GM12878 (cell line): ENCODE measurements at regions not wholly inside any gene's neighbourhood (a gene's known extent, or its start where the extent isn't known, plus 50 kb on each side); places are given as distances from the start of the nearest gene placed in this dataset.

Source experiments
- ATAC-seq: fragments of 200-7000 bp; cut with Tn5 transposase; 3 replicates; pipeline ENCODE4 v1.9.1; 2020; ENCODE audit warnings: mild to moderate bottlenecking, moderate library complexity
- BruUV-seq: library from RNA; stranded (reverse); fragments of 400-500 nt; replicated peaks from 2 replicates; lab custom pipeline; 2021; lab: Mats Ljungman, UMichigan
- CTCF ChIA-PET: fragments of 300-600 bp; sonication (Branson Sonifier 250); formaldehyde crosslinking; extraction: SDS; loops from one replicate; lab custom pipeline; 2021; ENCODE audit warnings: inconsistent platforms; lab: Yijun Ruan, JAX
- POLR2A ChIA-PET: fragments of 350-600 bp; formaldehyde crosslinking; extraction: SDS; loops from one replicate; lab custom pipeline; 2021; ENCODE audit warnings: inconsistent platforms; lab: Charles Lee
- RAD21 ChIA-PET: fragments of 300-600 bp; sonication (Branson Sonifier 250); formaldehyde crosslinking; loops from one replicate; lab custom pipeline; 2023; ENCODE audit warnings: antibody characterized with exemption; ENCODE audit not compliant: unreplicated experiment; lab: Charles Lee
- SMC1A ChIA-PET: fragments of 300-600 bp; sonication (Branson Sonifier 250); formaldehyde crosslinking; loops from one replicate; lab custom pipeline; 2023; ENCODE audit not compliant: unreplicated experiment, uncharacterized antibody; lab: Charles Lee
- DNase-seq: peaks from one replicate; pipeline ENCODE4 v3.0.0-alpha.2; 2011; ENCODE audit warnings: low read depth, low spot score
- FAIRE-seq: peaks from 3 replicates; lab custom pipeline; 2011; peaks lifted over from hg19 to GRCh38; lab: Jason Lieb, UNC
- H2AFZ ChIP-seq: 2 replicates; pipeline ENCODE4 v1.6.0; 2011; ENCODE audit warnings: low read depth, low read length, control low read depth; ENCODE audit not compliant: control insufficient read depth
- H3K27ac ChIP-seq: 2 replicates; pipeline ENCODE4 v1.5.1; 2011; ENCODE audit warnings: control low read depth; ENCODE audit not compliant: control insufficient read depth, insufficient read depth
- H3K27me3 ChIP-seq, 2 experiments: replicated peaks in 1 of 2; 2 replicates each; pipeline versions ENCODE4 v1.6.0 to v1.6.1; 2011; ENCODE audit warnings: low read length in 1 of 2; ENCODE audit not compliant: control insufficient read depth in 2 of 2, insufficient read depth in 2 of 2
- H3K36me3 ChIP-seq, 2 experiments: 2 replicates each; pipeline ENCODE4 v1.5.1; 2011; ENCODE audit warnings: low read length in 1 of 2; ENCODE audit not compliant: control insufficient read depth in 2 of 2, insufficient read depth in 2 of 2
- H3K4me1 ChIP-seq: 2 replicates; pipeline ENCODE4 v1.6.1; 2011; ENCODE audit warnings: mild to moderate bottlenecking, low read length, moderate library complexity, mixed read lengths; ENCODE audit not compliant: control insufficient read depth, insufficient read depth
- H3K4me2 ChIP-seq: 2 replicates; pipeline ENCODE4 v1.6.0; 2011; ENCODE audit warnings: control low read depth; ENCODE audit not compliant: control insufficient read depth, insufficient read depth
- H3K4me3 ChIP-seq: fragments of 200-600 bp; sonication (generic); 2 replicates; pipeline ENCODE4 v1.5.1; 2016
- H3K79me2 ChIP-seq: 2 replicates; pipeline ENCODE4 v1.6.0; 2011; ENCODE audit warnings: low read length; ENCODE audit not compliant: control insufficient read depth, insufficient read depth
- H3K9ac ChIP-seq: 2 replicates; pipeline ENCODE4 v1.8.0; 2011; ENCODE audit warnings: low read length, control low read depth, mixed read lengths; ENCODE audit not compliant: control insufficient read depth, insufficient read depth
- H3K9me3 ChIP-seq: replicated peaks from 3 replicates; pipeline ENCODE4 v1.5.1; 2011; ENCODE audit warnings: mild to moderate bottlenecking, low read length; ENCODE audit not compliant: control insufficient read depth, insufficient read depth
- H4K20me1 ChIP-seq: 2 replicates; pipeline ENCODE4 v1.6.0; 2011; ENCODE audit not compliant: control insufficient read depth, insufficient read depth
- BACH1 ChIP-seq: fragments of 450-650 bp; IDR thresholded peaks from 2 replicates; pipeline ENCODE4 v1.6.1; 2017; ENCODE audit warnings: mild to moderate bottlenecking, borderline replicate concordance
- CBX5 ChIP-seq: sonication (generic); IDR thresholded peaks from 2 replicates; pipeline ENCODE4 v1.6.1; 2016; ENCODE audit warnings: low read depth, moderate library complexity, mild to moderate bottlenecking, inconsistent platforms
- FOXM1 ChIP-seq: IDR thresholded peaks from 2 replicates; pipeline ENCODE4 v1.6.1; 2012; ENCODE audit warnings: low read depth, mild to moderate bottlenecking, inconsistent platforms, low read length, moderate library complexity
- HDAC2 ChIP-seq: fragments of 200-600 bp; sonication (generic); IDR thresholded peaks from 2 replicates; pipeline ENCODE4 v1.6.1; 2017
- KLF5 ChIP-seq: fragments of 450-650 bp; IDR thresholded peaks from 2 replicates; pipeline ENCODE4 v1.6.1; 2014; ENCODE audit warnings: mild to moderate bottlenecking; ENCODE audit not compliant: partially characterized antibody
- MTA2 ChIP-seq: fragments of 450-650 bp; IDR thresholded peaks from 2 replicates; pipeline ENCODE4 v1.6.1; 2016; ENCODE audit warnings: low read depth, mild to moderate bottlenecking, moderate library complexity
- NFIC ChIP-seq: IDR thresholded peaks from 2 replicates; pipeline ENCODE4 v1.6.1; 2012; ENCODE audit warnings: low read depth, mild to moderate bottlenecking, inconsistent platforms, low read length, moderate library complexity
- POLR2AphosphoS5 ChIP-seq: IDR thresholded peaks from 2 replicates; pipeline ENCODE4 v1.6.1; 2011; ENCODE audit warnings: mild to moderate bottlenecking, low read length, inconsistent platforms
- SMAD1 ChIP-seq: fragments of 450-650 bp; IDR thresholded peaks from 2 replicates; pipeline ENCODE4 v1.6.1; 2018; ENCODE audit warnings: mild to moderate bottlenecking, low read depth; ENCODE audit not compliant: partially characterized antibody
- SMARCA5 ChIP-seq: fragments of 450-650 bp; IDR thresholded peaks from 2 replicates; pipeline ENCODE4 v1.6.1; 2017; ENCODE audit warnings: mild to moderate bottlenecking
- SPI1 ChIP-seq: IDR thresholded peaks from 2 replicates; pipeline ENCODE4 v1.6.1; 2011; ENCODE audit warnings: low read depth, mild to moderate bottlenecking, low read length, moderate library complexity, borderline replicate concordance; ENCODE audit not compliant: insufficient read depth
- STAT1 ChIP-seq: fragments of 450-650 bp; conservative IDR thresholded peaks from 2 replicates; pipeline ENCODE4 v1.6.1; 2014; ENCODE audit warnings: antibody characterized with exemption, mild to moderate bottlenecking
- ZZZ3 ChIP-seq: IDR thresholded peaks from 2 replicates; pipeline ENCODE4 v1.6.1; 2011; ENCODE audit warnings: low read depth; ENCODE audit not compliant: control insufficient read depth, insufficient read length
- WGBS: methylation state at CpG from one replicate; pipeline ENCODE4 v1.1.6; 2016; ENCODE audit warnings: low lambda C conversion rate; ENCODE audit not compliant: insufficient replicate concordance, insufficient coverage; ENCODE audit errors: missing lambda C conversion rate; 5-methylcytosine and 5-hydroxymethylcytosine counted together
- in situ Hi-C: fragments of 300-500 bp; cut with MboI; formaldehyde crosslinking; loops from 9 replicates; pipeline ENCODE4 v1.14.3; 2018; ENCODE audit warnings: mixed read lengths
- intact Hi-C: fragments of 100-400 bp; cut with micrococcal nuclease; formaldehyde crosslinking; loops from one replicate; pipeline ENCODE4 v1.14.2; 2022; ENCODE audit not compliant: unreplicated experiment
- TF ChIP-seq, protein P1 (sequence below): IDR thresholded peaks from 2 replicates; pipeline ENCODE4 v1.6.1; 2012; ENCODE audit warnings: improper control_type of control experiment, low read depth, low read length; ENCODE audit not compliant: insufficient replicate concordance
- TF ChIP-seq, protein P2 (sequence below): fragments of 450-650 bp; IDR thresholded peaks from 2 replicates; pipeline ENCODE4 v1.6.1; 2018; ENCODE audit warnings: borderline replicate concordance, mild to moderate bottlenecking; ENCODE audit not compliant: partially characterized antibody

DNA sequence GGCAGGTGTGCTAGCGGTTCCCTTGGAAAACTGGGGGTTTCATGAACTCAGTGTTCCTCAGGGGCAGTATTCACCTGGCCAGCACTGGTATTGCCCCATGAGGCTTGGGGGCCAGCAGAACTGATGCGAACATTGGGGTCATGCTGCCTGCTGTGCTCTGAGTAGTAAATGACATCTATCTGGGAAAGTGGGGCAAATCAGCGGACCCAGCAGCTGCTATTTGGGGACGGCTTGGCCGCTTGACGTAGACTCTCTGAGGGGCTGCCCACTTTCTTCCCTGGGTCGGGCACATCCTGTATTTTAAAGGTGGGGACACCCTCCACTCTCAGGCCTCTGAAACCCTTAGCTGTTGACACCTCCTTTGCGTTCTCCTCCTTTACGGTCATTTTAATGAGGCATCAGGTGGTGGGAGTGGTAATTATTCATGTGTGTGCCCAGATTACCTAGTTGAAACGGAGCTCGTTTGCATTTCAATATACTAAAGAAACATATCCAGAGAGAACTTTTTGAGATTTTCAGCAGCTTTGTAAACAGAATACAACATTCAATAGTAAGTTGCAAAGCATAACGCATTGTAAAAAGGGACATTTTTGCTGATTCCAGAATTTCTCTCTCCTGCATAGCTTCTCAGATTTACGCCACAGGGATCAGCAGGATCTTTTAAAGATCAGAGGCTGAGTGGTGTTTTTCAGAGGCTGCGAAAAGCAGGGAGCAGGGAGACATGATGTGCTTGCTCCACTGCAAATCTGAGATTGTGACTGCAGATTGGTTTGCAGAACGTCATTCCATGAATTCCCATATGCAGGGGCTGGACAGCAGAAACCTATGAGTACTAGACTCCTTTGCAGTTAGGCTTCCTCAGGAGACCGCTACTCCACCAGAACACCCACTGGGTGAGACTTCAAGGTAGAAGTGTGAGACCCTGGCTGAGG is 56.8 kb upstream of the ZFR start:
- ChIA-PET SMC1A (interaction anchor here (0.8 kb wide), 1 partner anchor 88 kb away, joined by 3 read pairs; no protein-coding TSS in a partner anchor), RAD21 (interaction anchor here (1.0 to 1.2 kb wide), 2 partner anchors 30 to 89 kb away, joined by 3 to 5 read pairs; no protein-coding TSS in a partner anchor)
- in situ Hi-C loops = no loop called here
- TF ChIP-seq NFIC = no peak
- no peak for TF ChIP-seq STAT1
- no peak for TF ChIP-seq CBX5
- no peak for TF ChIP-seq BACH1
- TF ChIP-seq, protein P1, sequence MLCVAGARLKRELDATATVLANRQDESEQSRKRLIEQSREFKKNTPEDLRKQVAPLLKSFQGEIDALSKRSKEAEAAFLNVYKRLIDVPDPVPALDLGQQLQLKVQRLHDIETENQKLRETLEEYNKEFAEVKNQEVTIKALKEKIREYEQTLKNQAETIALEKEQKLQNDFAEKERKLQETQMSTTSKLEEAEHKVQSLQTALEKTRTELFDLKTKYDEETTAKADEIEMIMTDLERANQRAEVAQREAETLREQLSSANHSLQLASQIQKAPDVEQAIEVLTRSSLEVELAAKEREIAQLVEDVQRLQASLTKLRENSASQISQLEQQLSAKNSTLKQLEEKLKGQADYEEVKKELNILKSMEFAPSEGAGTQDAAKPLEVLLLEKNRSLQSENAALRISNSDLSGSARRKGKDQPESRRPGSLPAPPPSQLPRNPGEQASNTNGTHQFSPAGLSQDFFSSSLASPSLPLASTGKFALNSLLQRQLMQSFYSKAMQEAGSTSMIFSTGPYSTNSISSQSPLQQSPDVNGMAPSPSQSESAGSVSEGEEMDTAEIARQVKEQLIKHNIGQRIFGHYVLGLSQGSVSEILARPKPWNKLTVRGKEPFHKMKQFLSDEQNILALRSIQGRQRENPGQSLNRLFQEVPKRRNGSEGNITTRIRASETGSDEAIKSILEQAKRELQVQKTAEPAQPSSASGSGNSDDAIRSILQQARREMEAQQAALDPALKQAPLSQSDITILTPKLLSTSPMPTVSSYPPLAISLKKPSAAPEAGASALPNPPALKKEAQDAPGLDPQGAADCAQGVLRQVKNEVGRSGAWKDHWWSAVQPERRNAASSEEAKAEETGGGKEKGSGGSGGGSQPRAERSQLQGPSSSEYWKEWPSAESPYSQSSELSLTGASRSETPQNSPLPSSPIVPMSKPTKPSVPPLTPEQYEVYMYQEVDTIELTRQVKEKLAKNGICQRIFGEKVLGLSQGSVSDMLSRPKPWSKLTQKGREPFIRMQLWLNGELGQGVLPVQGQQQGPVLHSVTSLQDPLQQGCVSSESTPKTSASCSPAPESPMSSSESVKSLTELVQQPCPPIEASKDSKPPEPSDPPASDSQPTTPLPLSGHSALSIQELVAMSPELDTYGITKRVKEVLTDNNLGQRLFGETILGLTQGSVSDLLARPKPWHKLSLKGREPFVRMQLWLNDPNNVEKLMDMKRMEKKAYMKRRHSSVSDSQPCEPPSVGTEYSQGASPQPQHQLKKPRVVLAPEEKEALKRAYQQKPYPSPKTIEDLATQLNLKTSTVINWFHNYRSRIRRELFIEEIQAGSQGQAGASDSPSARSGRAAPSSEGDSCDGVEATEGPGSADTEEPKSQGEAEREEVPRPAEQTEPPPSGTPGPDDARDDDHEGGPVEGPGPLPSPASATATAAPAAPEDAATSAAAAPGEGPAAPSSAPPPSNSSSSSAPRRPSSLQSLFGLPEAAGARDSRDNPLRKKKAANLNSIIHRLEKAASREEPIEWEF = no peak
- no peak for TF ChIP-seq MTA2
- TF ChIP-seq KLF5 = no peak
- TF ChIP-seq SMAD1 = no peak
- TF ChIP-seq, protein P2, sequence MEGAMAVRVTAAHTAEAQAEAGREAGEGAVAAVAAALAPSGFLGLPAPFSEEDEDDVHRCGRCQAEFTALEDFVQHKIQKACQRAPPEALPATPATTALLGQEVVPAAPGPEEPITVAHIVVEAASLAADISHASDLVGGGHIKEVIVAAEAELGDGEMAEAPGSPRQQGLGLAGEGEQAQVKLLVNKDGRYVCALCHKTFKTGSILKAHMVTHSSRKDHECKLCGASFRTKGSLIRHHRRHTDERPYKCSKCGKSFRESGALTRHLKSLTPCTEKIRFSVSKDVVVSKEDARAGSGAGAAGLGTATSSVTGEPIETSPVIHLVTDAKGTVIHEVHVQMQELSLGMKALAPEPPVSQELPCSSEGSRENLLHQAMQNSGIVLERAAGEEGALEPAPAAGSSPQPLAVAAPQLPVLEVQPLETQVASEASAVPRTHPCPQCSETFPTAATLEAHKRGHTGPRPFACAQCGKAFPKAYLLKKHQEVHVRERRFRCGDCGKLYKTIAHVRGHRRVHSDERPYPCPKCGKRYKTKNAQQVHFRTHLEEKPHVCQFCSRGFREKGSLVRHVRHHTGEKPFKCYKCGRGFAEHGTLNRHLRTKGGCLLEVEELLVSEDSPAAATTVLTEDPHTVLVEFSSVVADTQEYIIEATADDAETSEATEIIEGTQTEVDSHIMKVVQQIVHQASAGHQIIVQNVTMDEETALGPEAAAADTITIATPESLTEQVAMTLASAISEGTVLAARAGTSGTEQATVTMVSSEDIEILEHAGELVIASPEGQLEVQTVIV = no peak
- no peak for TF ChIP-seq HDAC2
- no peak for TF ChIP-seq FOXM1
- TF ChIP-seq SPI1 = no peak
- no peak for TF ChIP-seq SMARCA5
- no peak for TF ChIP-seq POLR2AphosphoS5
- TF ChIP-seq ZZZ3 = no peak

More for the DNA sequence above, 56.8 kb upstream of the ZFR start:
- Histone ChIP-seq H3K27ac (no peak overlapping the region), H4K20me1 (no peaks in the 10 kb centered on the region), H3K9me3 (no peaks in the 10 kb centered on the region), H3K4me2 (no peak overlapping the region), H3K79me2 (no peaks in the 10 kb centered on the region), H3K4me3 (no peak overlapping the region), H3K9ac (no peak overlapping the region), H3K4me1 (peaks cover 9% of the 10 kb centered on the region), H2AFZ (no peak overlapping the region), H3K27me3 (peaks cover 0 to 7% of the 10 kb centered on the region in 2 experiments; a peak in 1 of 4 replicates), H3K36me3 (no peaks in the 10 kb centered on the region)
- no peak for FAIRE-seq
- no peak for ATAC-seq
- POLR2A ChIA-PET = no interaction called here
- intact Hi-C loops = no loop called here
- no TSS peak for BruUV-seq
- DNase-seq = no peak
- CTCF ChIA-PET = interaction anchor here (1.2 to 5.2 kb wide), 3 partner anchors 12 to 112 kb away, joined by 3 to 40 read pairs (median 4); no protein-coding TSS in a partner anchor
- 57% methylated on average over 16 of the region's 16 CpGs for WGBS
